Mesendoderm (in vitro differentiated cells): ENCODE measurements at regions not wholly inside any gene's neighbourhood (a gene's known extent, or its start where the extent isn't known, plus 50 kb on each side); places are given as distances from the start of the nearest gene placed in this dataset.
A peak's percentile ranks its signal among the peaks of the same experiment; 100 is the strongest.

Experiments
- DNase-seq: peaks from one replicate; pipeline ENCODE4 v3.0.0; 2013
- H2AK5ac ChIP-seq: 2 replicates; pipeline ENCODE4 v1.6.1; 2013; ENCODE audit warnings: low read length, inconsistent platforms
- H2BK120ac ChIP-seq: 2 replicates; pipeline ENCODE4 v1.6.1; 2013; ENCODE audit warnings: low read depth, mild to moderate bottlenecking, low read length, moderate library complexity, mixed read lengths
- H2BK15ac ChIP-seq: replicated peaks from 2 replicates; pipeline ENCODE4 v1.6.1; 2013; ENCODE audit warnings: low read depth, mild to moderate bottlenecking, moderate library complexity
- H2BK5ac ChIP-seq: 2 replicates; pipeline ENCODE4 v1.6.1; 2013; ENCODE audit warnings: low read length, inconsistent platforms
- H3K18ac ChIP-seq: 2 replicates; pipeline ENCODE4 v1.6.1; 2013; ENCODE audit warnings: mild to moderate bottlenecking, low read length, mixed read lengths
- H3K23ac ChIP-seq: one replicate; pipeline ENCODE4 v1.6.1; 2013; ENCODE audit warnings: low read length
- H3K27ac ChIP-seq: 2 replicates; pipeline ENCODE4 v1.5.1; 2013; ENCODE audit warnings: low read depth, mild to moderate bottlenecking, inconsistent platforms, low read length, moderate library complexity
- H3K27me3 ChIP-seq: 2 replicates; pipeline ENCODE4 v1.6.1; 2013; ENCODE audit warnings: low read length, control low read depth, mild to moderate bottlenecking, inconsistent platforms; ENCODE audit not compliant: insufficient read depth, poor library complexity
- H3K36me3 ChIP-seq: 2 replicates; pipeline ENCODE4 v1.6.1; 2013; ENCODE audit warnings: low read length, inconsistent platforms; ENCODE audit not compliant: control insufficient read depth, insufficient read depth
- H3K4ac ChIP-seq: one replicate; pipeline ENCODE4 v1.6.1; 2013; ENCODE audit warnings: low read depth, mild to moderate bottlenecking, low read length, moderate library complexity
- H3K4me1 ChIP-seq: 2 replicates; pipeline ENCODE4 v1.6.1; 2013; ENCODE audit warnings: low read depth, low read length, inconsistent platforms; ENCODE audit not compliant: control insufficient read depth
- H3K4me2 ChIP-seq: 2 replicates; pipeline ENCODE4 v1.6.1; 2013; ENCODE audit warnings: low read length
- H3K4me3 ChIP-seq: 2 replicates; pipeline ENCODE4 v1.5.1; 2013; ENCODE audit warnings: mild to moderate bottlenecking, low read length
- H3K56ac ChIP-seq: one replicate; pipeline ENCODE4 v1.6.1; 2013; ENCODE audit warnings: low read length
- H3K79me1 ChIP-seq: 2 replicates; pipeline ENCODE4 v1.6.1; 2013; ENCODE audit warnings: low read length, inconsistent platforms
- H3K79me2 ChIP-seq: 2 replicates; pipeline ENCODE4 v1.6.1; 2013; ENCODE audit warnings: mild to moderate bottlenecking, low read length; ENCODE audit not compliant: control insufficient read depth, insufficient read depth
- H3K9ac ChIP-seq: 2 replicates; pipeline ENCODE4 v1.6.1; 2013; ENCODE audit warnings: low read length, inconsistent platforms
- H4K5ac ChIP-seq: one replicate; pipeline ENCODE4 v1.6.1; 2013; ENCODE audit warnings: low read length
- H4K8ac ChIP-seq: one replicate; pipeline ENCODE4 v1.6.1; 2013; ENCODE audit warnings: low read depth, mild to moderate bottlenecking, control low read depth, low read length, moderate library complexity
- WGBS: extraction: QIAGEN DNeasy Blood & Tissue Kit; methylation state at CpG from one replicate; pipeline ENCODE4 v1.1.7; 2013; ENCODE audit warnings: low lambda C conversion rate, missing lambda C conversion rate; ENCODE audit not compliant: insufficient coverage; ENCODE audit errors: extremely low coverage; 5-methylcytosine and 5-hydroxymethylcytosine counted together

- H2BK5ac ChIP-seq = no peak overlapping the region
- no peaks in the 10 kb centered on the region for H3K36me3 ChIP-seq
- no peaks in the 10 kb centered on the region for H3K4me1 ChIP-seq
- no peaks in the 10 kb centered on the region for H3K79me2 ChIP-seq
- no CpG with 5 or more reads among the region's 2 CpGs for WGBS
- no peak overlapping the region for H3K56ac ChIP-seq
- H2BK120ac ChIP-seq = no peak overlapping the region
- H3K4ac ChIP-seq = no peak overlapping the region
- H3K23ac ChIP-seq = no peak overlapping the region
- H3K4me2 ChIP-seq = no peak overlapping the region
- no peak overlapping the region for H4K8ac ChIP-seq
- H2BK15ac ChIP-seq = no peak overlapping the region
- no peak overlapping the region for H3K27ac ChIP-seq
- no peak for DNase-seq
- no peak overlapping the region for H4K5ac ChIP-seq
- no peak overlapping the region for H3K4me3 ChIP-seq
- H3K79me1 ChIP-seq = no peaks in the 10 kb centered on the region
- no peak overlapping the region for H3K18ac ChIP-seq
- H3K27me3 ChIP-seq = no peaks in the 10 kb centered on the region
- H2AK5ac ChIP-seq = no peak overlapping the region
- H3K9ac ChIP-seq = no peak overlapping the region
Observed at GRCh38 chr15:35691891-35692867, 146.2 kb upstream of the DPH6 start.

GRCh38 chr15:35693286-35693685 is 147.3 kb upstream of the DPH6 start:
- H4K8ac ChIP-seq = no peak overlapping the region
- H3K56ac ChIP-seq = no peak overlapping the region
- H3K4me3 ChIP-seq = no peak overlapping the region
- no CpG with 5 or more reads among the region's 2 CpGs for WGBS
- H3K27me3 ChIP-seq = no peaks in the 10 kb centered on the region
- no peak overlapping the region for H2BK5ac ChIP-seq
- no peak overlapping the region for H3K18ac ChIP-seq
- H2BK120ac ChIP-seq = no peak overlapping the region
- H4K5ac ChIP-seq = no peak overlapping the region
- no peak overlapping the region for H3K27ac ChIP-seq
- no peak overlapping the region for H2AK5ac ChIP-seq
- no peaks in the 10 kb centered on the region for H3K36me3 ChIP-seq
- H3K9ac ChIP-seq = no peak overlapping the region
- DNase-seq = no peak
- H3K4me2 ChIP-seq = no peak overlapping the region
- H2BK15ac ChIP-seq = no peak overlapping the region
- H3K4me1 ChIP-seq = no peaks in the 10 kb centered on the region
- no peak overlapping the region for H3K4ac ChIP-seq
- no peak overlapping the region for H3K23ac ChIP-seq
- no peaks in the 10 kb centered on the region for H3K79me1 ChIP-seq
- H3K79me2 ChIP-seq = no peaks in the 10 kb centered on the region

DNA sequence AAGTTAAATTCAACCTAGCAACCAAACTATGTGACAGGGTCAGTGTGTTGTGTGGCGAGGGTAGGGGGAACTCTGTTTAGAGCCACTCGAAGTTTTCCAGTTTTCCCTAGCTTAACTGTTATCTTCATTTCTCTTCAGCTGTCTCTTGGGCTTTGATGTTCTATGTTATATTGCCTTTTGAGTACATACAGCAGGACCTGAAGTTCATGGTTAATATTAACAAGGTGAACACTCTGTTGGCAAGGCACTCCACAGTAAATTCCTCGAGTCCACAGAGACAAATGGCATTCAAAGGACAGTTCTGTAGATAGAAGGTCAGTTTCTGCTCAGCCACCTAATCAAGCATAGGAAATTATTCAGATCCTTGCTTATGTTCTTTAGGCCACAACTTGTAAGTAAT is 147.9 kb upstream of the DPH6 start:
- H2AK5ac ChIP-seq = no peak overlapping the region

DNA sequence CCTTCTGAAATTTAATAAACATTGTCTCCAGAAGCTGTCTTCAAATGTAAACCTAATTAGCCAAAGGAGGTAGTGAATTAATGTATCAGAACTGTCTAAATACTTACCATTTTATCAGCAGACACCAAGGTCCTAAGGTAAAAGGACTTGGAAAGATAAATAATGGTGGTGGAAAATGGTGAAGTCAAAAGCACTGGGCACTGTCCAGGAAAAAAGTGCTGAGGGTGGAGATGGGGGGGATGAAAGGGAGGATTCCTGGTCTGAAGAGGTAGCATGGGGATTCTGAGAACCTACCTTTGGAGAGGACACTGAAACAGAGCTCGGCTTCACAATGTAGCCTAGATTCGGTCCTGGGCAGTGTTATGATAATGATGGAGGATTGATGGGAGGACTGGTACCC is 149.0 kb upstream of the DPH6 start:
- H3K4me3 ChIP-seq = no peak overlapping the region
- WGBS = no CpG with 5 or more reads among the region's 2 CpGs
- H3K27me3 ChIP-seq = no peaks in the 10 kb centered on the region
- H3K4me2 ChIP-seq = no peak overlapping the region
- no peaks in the 10 kb centered on the region for H3K79me2 ChIP-seq
- no peak overlapping the region for H4K8ac ChIP-seq
- H3K9ac ChIP-seq = no peak overlapping the region
- H3K4ac ChIP-seq = no peak overlapping the region
- H3K56ac ChIP-seq = no peak overlapping the region
- H4K5ac ChIP-seq = no peak overlapping the region
- H3K23ac ChIP-seq = no peak overlapping the region
- no peak overlapping the region for H2BK15ac ChIP-seq
- H3K4me1 ChIP-seq = no peaks in the 10 kb centered on the region
- DNase-seq = no peak
- no peak overlapping the region for H3K27ac ChIP-seq
- no peak overlapping the region for H3K18ac ChIP-seq
- no peak overlapping the region for H2BK120ac ChIP-seq
- H2AK5ac ChIP-seq = no peak overlapping the region
- no peaks in the 10 kb centered on the region for H3K79me1 ChIP-seq
- no peak overlapping the region for H2BK5ac ChIP-seq
- no peaks in the 10 kb centered on the region for H3K36me3 ChIP-seq

More for the DNA sequence above, 147.9 kb upstream of the DPH6 start:
- no peak overlapping the region for H3K27ac ChIP-seq
- no peak overlapping the region for H3K56ac ChIP-seq
- no peak for DNase-seq
- no peak overlapping the region for H3K4me2 ChIP-seq
- no peaks in the 10 kb centered on the region for H3K36me3 ChIP-seq
- no peak overlapping the region for H4K5ac ChIP-seq
- no peak overlapping the region for H3K9ac ChIP-seq
- H2BK15ac ChIP-seq = no peak overlapping the region
- no peak overlapping the region for H2BK5ac ChIP-seq
- H3K27me3 ChIP-seq = no peaks in the 10 kb centered on the region
- no peak overlapping the region for H3K18ac ChIP-seq
- no peak overlapping the region for H4K8ac ChIP-seq
- H2BK120ac ChIP-seq = no peak overlapping the region
- no peak overlapping the region for H3K4me3 ChIP-seq
- no peaks in the 10 kb centered on the region for H3K4me1 ChIP-seq
- H3K4ac ChIP-seq = no peak overlapping the region
- no peaks in the 10 kb centered on the region for H3K79me1 ChIP-seq
- no peaks in the 10 kb centered on the region for H3K79me2 ChIP-seq
- H3K23ac ChIP-seq = no peak overlapping the region
- WGBS = no CpG with 5 or more reads among the region's 3 CpGs

DNA sequence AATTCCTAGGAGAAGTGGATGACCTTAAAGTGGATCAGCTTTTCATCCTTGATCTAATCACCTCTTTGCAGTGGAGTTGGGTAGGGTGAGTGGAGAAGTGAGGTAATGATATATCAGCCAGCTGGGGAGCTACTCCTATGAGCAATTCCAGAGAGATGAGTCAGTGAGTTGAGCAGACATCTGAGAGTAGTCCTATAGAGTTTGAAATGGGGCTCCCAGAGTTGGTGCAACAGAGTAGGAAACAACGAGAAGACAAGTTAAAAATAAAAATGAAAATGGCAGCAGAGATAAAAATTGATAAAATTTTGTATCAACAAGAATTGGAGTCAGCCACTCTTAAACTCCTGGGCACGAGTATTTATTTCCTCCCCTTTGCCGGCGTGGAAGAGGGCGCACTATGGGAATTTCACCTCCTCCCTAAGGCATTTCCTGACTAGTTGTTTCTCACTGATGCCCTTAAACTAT is 150.8 kb upstream of the DPH6 start:
- H3K27me3 ChIP-seq = no peaks in the 10 kb centered on the region
- peak overlapping the region; percentile 30 for H3K18ac ChIP-seq
- H2BK120ac ChIP-seq = no peak overlapping the region
- H2AK5ac ChIP-seq = no peak overlapping the region
- no peaks in the 10 kb centered on the region for H3K36me3 ChIP-seq
- H4K8ac ChIP-seq = no peak overlapping the region
- H3K9ac ChIP-seq = no peak overlapping the region
- H2BK15ac ChIP-seq = no peak overlapping the region
- no peak overlapping the region for H3K4me2 ChIP-seq
- H3K23ac ChIP-seq = no peak overlapping the region
- no peaks in the 10 kb centered on the region for H3K79me2 ChIP-seq
- no peak overlapping the region for H3K56ac ChIP-seq
- H3K79me1 ChIP-seq = no peaks in the 10 kb centered on the region
- no CpG with 5 or more reads among the region's 5 CpGs for WGBS
- H2BK5ac ChIP-seq = no peak overlapping the region
- H3K27ac ChIP-seq = peak overlapping the region; percentile 17
- peak; percentile 97 for DNase-seq
- no peaks in the 10 kb centered on the region for H3K4me1 ChIP-seq
- H4K5ac ChIP-seq = no peak overlapping the region
- no peak overlapping the region for H3K4ac ChIP-seq
- H3K4me3 ChIP-seq = no peak overlapping the region
